ENCODE measurements at regions not wholly inside any gene's neighbourhood (a gene's known extent, or its start where the extent isn't known, plus 50 kb on each side); places are given as distances from the start of the nearest gene placed in this dataset.

DNA sequence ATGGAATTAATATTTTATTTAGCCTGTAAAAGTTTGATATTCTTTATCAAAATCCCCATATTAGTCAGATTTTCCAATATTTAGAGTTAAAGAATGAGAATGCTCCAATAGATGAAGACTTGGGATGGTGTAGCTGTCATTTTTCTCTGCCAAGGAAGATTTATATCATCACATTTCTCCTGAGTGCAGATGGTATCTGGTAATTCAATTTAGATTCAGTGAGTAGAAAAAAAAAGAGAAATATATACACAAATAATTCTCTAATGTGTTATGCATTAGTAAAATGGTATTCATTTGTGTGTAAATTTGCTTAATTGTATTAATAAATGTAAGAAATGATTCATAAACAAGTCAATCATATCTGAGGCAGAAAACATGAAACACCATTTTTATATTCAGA is 1508.7 kb upstream of the PCDH20 start:
- TF ChIP-seq, protein P1, sequence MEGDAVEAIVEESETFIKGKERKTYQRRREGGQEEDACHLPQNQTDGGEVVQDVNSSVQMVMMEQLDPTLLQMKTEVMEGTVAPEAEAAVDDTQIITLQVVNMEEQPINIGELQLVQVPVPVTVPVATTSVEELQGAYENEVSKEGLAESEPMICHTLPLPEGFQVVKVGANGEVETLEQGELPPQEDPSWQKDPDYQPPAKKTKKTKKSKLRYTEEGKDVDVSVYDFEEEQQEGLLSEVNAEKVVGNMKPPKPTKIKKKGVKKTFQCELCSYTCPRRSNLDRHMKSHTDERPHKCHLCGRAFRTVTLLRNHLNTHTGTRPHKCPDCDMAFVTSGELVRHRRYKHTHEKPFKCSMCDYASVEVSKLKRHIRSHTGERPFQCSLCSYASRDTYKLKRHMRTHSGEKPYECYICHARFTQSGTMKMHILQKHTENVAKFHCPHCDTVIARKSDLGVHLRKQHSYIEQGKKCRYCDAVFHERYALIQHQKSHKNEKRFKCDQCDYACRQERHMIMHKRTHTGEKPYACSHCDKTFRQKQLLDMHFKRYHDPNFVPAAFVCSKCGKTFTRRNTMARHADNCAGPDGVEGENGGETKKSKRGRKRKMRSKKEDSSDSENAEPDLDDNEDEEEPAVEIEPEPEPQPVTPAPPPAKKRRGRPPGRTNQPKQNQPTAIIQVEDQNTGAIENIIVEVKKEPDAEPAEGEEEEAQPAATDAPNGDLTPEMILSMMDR (IDR thresholded peaks at IDR 0.05), result no peak
- TF ChIP-seq POLR2A (IDR thresholded peaks at IDR 0.05; ENCODE audit: low read depth) (no peak), POLR2AphosphoS5 (IDR thresholded peaks at IDR 0.05) (no peak), EP300 (IDR thresholded peaks at IDR 0.05) (no peak)

All from esophagus muscularis mucosa (tissue), 4 donors.